Small intestine (tissue), 7 donors: ENCODE measurements at regions not wholly inside any gene's neighbourhood (a gene's known extent, or its start where the extent isn't known, plus 50 kb on each side); places are given as distances from the start of the nearest gene placed in this dataset.

ENCODE experiments used
- DNase-seq, 2 donors: peaks; one replicate each; pipeline versions ENCODE4 v3.0.0 to v3.0.0-alpha.2; 2013
- FAIRE-seq: peaks from 2 replicates; lab custom pipeline; 2012; peaks lifted over from hg19 to GRCh38; lab: Jason Lieb, UNC
- H3K27ac ChIP-seq, 3 donors: one replicate each; pipeline ENCODE4 v1.5.1; 2013; ENCODE audit warnings: low read length in 2 of 3, mild to moderate bottlenecking in 2 of 3, control low read depth in 1 of 3, inconsistent platforms in 1 of 3, low read depth in 1 of 3, moderate library complexity in 1 of 3
- H3K27me3 ChIP-seq, 3 donors: one replicate each; pipeline ENCODE4 v1.6.1; 2013; ENCODE audit warnings: low read length in 3 of 3, inconsistent platforms in 1 of 3; ENCODE audit not compliant: control insufficient read depth in 3 of 3, insufficient read depth in 3 of 3
- H3K36me3 ChIP-seq, 3 donors: one replicate each; pipeline ENCODE4 v1.6.1; 2013; ENCODE audit warnings: low read length in 3 of 3, inconsistent platforms in 1 of 3, low read depth in 1 of 3, mild to moderate bottlenecking in 1 of 3, moderate library complexity in 1 of 3; ENCODE audit not compliant: control insufficient read depth in 3 of 3, insufficient read depth in 2 of 3
- H3K4me1 ChIP-seq, 3 donors: one replicate each; pipeline ENCODE4 v1.6.1; 2013; ENCODE audit warnings: low read length in 2 of 3, inconsistent platforms in 1 of 3, low read depth in 1 of 3, mild to moderate bottlenecking in 1 of 3, moderate library complexity in 1 of 3; ENCODE audit not compliant: control insufficient read depth in 3 of 3, insufficient read depth in 2 of 3
- H3K4me3 ChIP-seq, 3 donors: one replicate each; pipeline ENCODE4 v1.5.1; 2013; ENCODE audit warnings: low read length in 3 of 3, control low read depth in 1 of 3, inconsistent platforms in 1 of 3, low read depth in 1 of 3, mild to moderate bottlenecking in 1 of 3, moderate library complexity in 1 of 3
- H3K9me3 ChIP-seq, 2 donors: one replicate each; pipeline ENCODE4 v1.6.1; 2013; ENCODE audit warnings: low read depth in 1 of 2, low read length in 1 of 2; ENCODE audit not compliant: control insufficient read depth in 2 of 2, insufficient read depth in 1 of 2
- WGBS, 3 donors: extraction: QIAGEN DNeasy Blood & Tissue Kit; methylation state at CpG; one replicate each; pipeline ENCODE4 v1.1.7; 2013; 5-methylcytosine and 5-hydroxymethylcytosine counted together
- donor health status: healthy with polysubstance abuse.
- donor health status: control.
- donor health status: control.
- donor health status: Bipolar disorder and iron deficiency.
- donor health status: healthy.

GRCh38 chr11:95522874-95523273 lies 266.7 kb downstream of the FAM76B start:
- Histone ChIP-seq H3K36me3 (no peaks in the 10 kb centered on the region), H3K9me3 (no peaks in the 10 kb centered on the region), H3K27me3 (no peaks in the 10 kb centered on the region), H3K4me3 (no peak overlapping the region), H3K4me1 (no peaks in the 10 kb centered on the region), H3K27ac (no peak overlapping the region)
- DNase-seq, result no peak
- 45 to 66% (median 55%) methylated on average over 4 of the region's 4 CpGs for WGBS, 3 donors
- no peak for FAIRE-seq

- Histone ChIP-seq H3K4me1 (no peaks in the 10 kb centered on the region), H3K9me3 (no peaks in the 10 kb centered on the region), H3K27me3 (no peaks in the 10 kb centered on the region), H3K27ac (no peak overlapping the region), H3K4me3 (no peak overlapping the region), H3K36me3 (no peaks in the 10 kb centered on the region)
- WGBS, 3 donors, result 84 to 89% (median 88%) methylated on average over 5 of the region's 5 CpGs
- DNase-seq (no peak), FAIRE-seq (no peak)
Measured at GRCh38 chr11:95521862-95522261, 267.7 kb downstream of the FAM76B start.

- FAIRE-seq, result no peak
- no peak for DNase-seq
- no peaks in the 10 kb centered on the region for H3K4me1 ChIP-seq
Measured at GRCh38 chr11:95521133-95521542, 268.4 kb downstream of the FAM76B start.

GRCh38 chr11:95520369-95521132 lies 269.0 kb downstream of the FAM76B start:
- no peaks in the 10 kb centered on the region for H3K4me1 ChIP-seq
- FAIRE-seq (no peak), DNase-seq (no peak)
- H3K36me3 ChIP-seq, result no peaks in the 10 kb centered on the region
- no peaks in the 10 kb centered on the region for H3K9me3 ChIP-seq
- no peak overlapping the region for H3K4me3 ChIP-seq
- 87 to 92% (median 88%) methylated on average over 8 of the region's 8 CpGs for WGBS, 3 donors
- no peak overlapping the region for H3K27ac ChIP-seq
- no peaks in the 10 kb centered on the region for H3K27me3 ChIP-seq

More at GRCh38 chr11:95521133-95521542, 268.4 kb downstream of the FAM76B start:
- Histone ChIP-seq H3K4me3 (no peak overlapping the region), H3K9me3 (no peaks in the 10 kb centered on the region), H3K36me3 (no peaks in the 10 kb centered on the region), H3K27ac (no peak overlapping the region), H3K27me3 (no peaks in the 10 kb centered on the region)
- 58 to 82% (median 67%) methylated on average over 4 of the region's 4 CpGs for WGBS, 3 donors

GRCh38 chr11:95519912-95520311 lies 269.7 kb downstream of the FAM76B start:
- FAIRE-seq (no peak), DNase-seq (no peak)
- Histone ChIP-seq H3K4me1 (no peaks in the 10 kb centered on the region), H3K27ac (no peak overlapping the region), H3K27me3 (no peaks in the 10 kb centered on the region), H3K36me3 (no peaks in the 10 kb centered on the region), H3K9me3 (no peaks in the 10 kb centered on the region), H3K4me3 (no peak overlapping the region)
- WGBS, 3 donors, result 90 to 92% (median 91%) methylated on average over 4 of the region's 4 CpGs

- Histone ChIP-seq H3K4me3 (no peak overlapping the region), H3K9me3 (no peaks in the 10 kb centered on the region), H3K4me1 (no peaks in the 10 kb centered on the region), H3K36me3 (no peaks in the 10 kb centered on the region), H3K27me3 (no peaks in the 10 kb centered on the region), H3K27ac (no peak overlapping the region)
- DNase-seq (no peak), FAIRE-seq (no peak)
- 63 to 86% (median 75%) methylated on average over 1 of the region's 1 CpG for WGBS, 3 donors
Measured at GRCh38 chr11:95517453-95517852, 272.1 kb downstream of the FAM76B start.

- 71 to 75% (median 73%) methylated on average over 2 of the region's 2 CpGs for WGBS, 3 donors
- H3K4me3 ChIP-seq, result no peak overlapping the region
- no peak for FAIRE-seq
- H3K27me3 ChIP-seq, result no peaks in the 10 kb centered on the region
- no peaks in the 10 kb centered on the region for H3K36me3 ChIP-seq
- no peaks in the 10 kb centered on the region for H3K4me1 ChIP-seq
- DNase-seq, result no peak
- H3K9me3 ChIP-seq, result no peaks in the 10 kb centered on the region
- H3K27ac ChIP-seq, result no peak overlapping the region
Measured at GRCh38 chr11:95516786-95517185, 272.8 kb downstream of the FAM76B start.

- WGBS, 3 donors, result 65 to 74% (median 72%) methylated on average over 2 of the region's 2 CpGs
- DNase-seq (no peak), FAIRE-seq (no peak)
- no peaks in the 10 kb centered on the region for H3K27me3 ChIP-seq
- H3K36me3 ChIP-seq, result no peaks in the 10 kb centered on the region
- H3K4me1 ChIP-seq, result no peaks in the 10 kb centered on the region
- no peak overlapping the region for H3K27ac ChIP-seq
- no peak overlapping the region for H3K4me3 ChIP-seq
- no peaks in the 10 kb centered on the region for H3K9me3 ChIP-seq
Measured at GRCh38 chr11:95516175-95516574, 273.4 kb downstream of the FAM76B start.

GRCh38 chr11:95515371-95515770 lies 274.2 kb downstream of the FAM76B start:
- Histone ChIP-seq H3K4me3 (no peak overlapping the region), H3K27ac (no peak overlapping the region), H3K27me3 (no peaks in the 10 kb centered on the region), H3K4me1 (no peaks in the 10 kb centered on the region), H3K36me3 (no peaks in the 10 kb centered on the region), H3K9me3 (no peaks in the 10 kb centered on the region)
- 91 to 96% (median 91%) methylated on average over 2 of the region's 2 CpGs for WGBS, 3 donors
- DNase-seq (no peak), FAIRE-seq (no peak)
